ENCODE measurements at regions not wholly inside any gene's neighbourhood (a gene's known extent, or its start where the extent isn't known, plus 50 kb on each side); places are given as distances from the start of the nearest gene placed in this dataset.

- TF ChIP-seq POLR2A (IDR thresholded peaks at IDR 0.05; ENCODE audit: low read length) (no peak), GATA1 (IDR thresholded peaks at IDR 0.05; ENCODE audit: low read depth, low read length) (no peak)
These were observed 116.5 kb downstream of the GATA3 start for GRCh38 chr10:8171008-8171407.
